Stimulated activated naive CD8-positive, alpha-beta T cell treated with anti-CD3 and anti-CD28 coated beads, Interleukin-15, Interleukin-2, amounts not matched to agents 100 ng/mL and 50 ng/mL, for 24 hours (primary cell): ENCODE measurements at regions not wholly inside any gene's neighbourhood (a gene's known extent, or its start where the extent isn't known, plus 50 kb on each side); places are given as distances from the start of the nearest gene placed in this dataset.
"Not testable (repeated sequence)": the region's sequence is repeated elsewhere in the genome, so short reads cannot be mapped to it uniquely, and the experiment has no call there.

ENCODE experiments used
- H3K27ac Mint-ChIP-seq: one replicate; pipeline ENCODE4 v1.8.0; 2021; ENCODE audit warnings: mild to moderate bottlenecking, mixed read lengths
- H3K27me3 Mint-ChIP-seq: one replicate; pipeline ENCODE4 v1.8.0; 2021; ENCODE audit warnings: mixed read lengths
- H3K36me3 Mint-ChIP-seq: one replicate; pipeline ENCODE4 v1.8.0; 2021; ENCODE audit warnings: low read depth, mixed read lengths
- H3K4me1 Mint-ChIP-seq: one replicate; pipeline ENCODE4 v1.8.0; 2021; ENCODE audit warnings: low read depth, mixed read lengths
- H3K4me3 Mint-ChIP-seq: one replicate; pipeline ENCODE4 v1.8.0; 2021; ENCODE audit warnings: mild to moderate bottlenecking, mixed read lengths
- H3K9me3 Mint-ChIP-seq: one replicate; pipeline ENCODE4 v1.8.0; 2021; ENCODE audit warnings: mixed read lengths

- Mint-ChIP-seq H3K27me3 (no peaks in the 10 kb centered on the region), H3K27ac (no peak overlapping the region), H3K36me3 (no peaks in the 10 kb centered on the region), H3K4me1 (no peaks in the 10 kb centered on the region), H3K4me3 (no peak overlapping the region), H3K9me3 (peaks cover 12% of the 10 kb centered on the region)
Measured at GRCh38 chr5:101346906-101347305, 443.8 kb upstream of the ST8SIA4 start.

GRCh38 chr5:101346447-101346846 lies 443.4 kb upstream of the ST8SIA4 start:
- Mint-ChIP-seq H3K36me3 (no peaks in the 10 kb centered on the region), H3K9me3 (peaks cover 12% of the 10 kb centered on the region), H3K27me3 (no peaks in the 10 kb centered on the region), H3K27ac (no peak overlapping the region), H3K4me1 (no peaks in the 10 kb centered on the region), H3K4me3 (no peak overlapping the region)

- H3K36me3 Mint-ChIP-seq = no peaks in the 10 kb centered on the region
- no peaks in the 10 kb centered on the region for H3K27me3 Mint-ChIP-seq
- no peak overlapping the region for H3K27ac Mint-ChIP-seq
- H3K4me3 Mint-ChIP-seq = no peak overlapping the region
- H3K9me3 Mint-ChIP-seq = peaks cover 8% of the 10 kb centered on the region
- no peaks in the 10 kb centered on the region for H3K4me1 Mint-ChIP-seq
Measured at GRCh38 chr5:101338226-101338625, 435.1 kb upstream of the ST8SIA4 start.

GRCh38 chr5:101327816-101328215 lies 424.7 kb upstream of the ST8SIA4 start:
- H3K9me3 Mint-ChIP-seq = peaks cover 7% of the 10 kb centered on the region
- no peak overlapping the region for H3K4me3 Mint-ChIP-seq
- no peaks in the 10 kb centered on the region for H3K36me3 Mint-ChIP-seq
- H3K4me1 Mint-ChIP-seq = no peaks in the 10 kb centered on the region
- H3K27me3 Mint-ChIP-seq = no peaks in the 10 kb centered on the region
- H3K27ac Mint-ChIP-seq = no peak overlapping the region

GRCh38 chr5:101326766-101327165 lies 423.7 kb upstream of the ST8SIA4 start:
- Mint-ChIP-seq H3K4me1 (no peaks in the 10 kb centered on the region), H3K4me3 (no peak overlapping the region), H3K27me3 (no peaks in the 10 kb centered on the region), H3K36me3 (no peaks in the 10 kb centered on the region), H3K27ac (no peak overlapping the region), H3K9me3 (peaks cover 7% of the 10 kb centered on the region)

- not testable (repeated sequence) for H3K27me3 Mint-ChIP-seq, H3K36me3 Mint-ChIP-seq, H3K9me3 Mint-ChIP-seq, H3K27ac Mint-ChIP-seq, H3K4me3 Mint-ChIP-seq, H3K4me1 Mint-ChIP-seq
Measured at GRCh38 chr5:101316401-101316800, 413.3 kb upstream of the ST8SIA4 start.

- H3K36me3 Mint-ChIP-seq = no peaks in the 10 kb centered on the region
- H3K4me1 Mint-ChIP-seq = no peaks in the 10 kb centered on the region
- H3K9me3 Mint-ChIP-seq = no peaks in the 10 kb centered on the region
- no peak overlapping the region for H3K27ac Mint-ChIP-seq
- H3K27me3 Mint-ChIP-seq = no peaks in the 10 kb centered on the region
- H3K4me3 Mint-ChIP-seq = no peak overlapping the region
Measured at GRCh38 chr5:101306391-101307137, 403.5 kb upstream of the ST8SIA4 start.

- no peaks in the 10 kb centered on the region for H3K9me3 Mint-ChIP-seq
- no peak overlapping the region for H3K27ac Mint-ChIP-seq
- no peak overlapping the region for H3K4me3 Mint-ChIP-seq
- H3K27me3 Mint-ChIP-seq = no peaks in the 10 kb centered on the region
- no peaks in the 10 kb centered on the region for H3K4me1 Mint-ChIP-seq
- no peaks in the 10 kb centered on the region for H3K36me3 Mint-ChIP-seq
Measured at GRCh38 chr5:101296477-101296876, 393.4 kb upstream of the ST8SIA4 start.

GRCh38 chr5:101292199-101292598 lies 389.1 kb upstream of the ST8SIA4 start:
- Mint-ChIP-seq H3K4me1 (no peaks in the 10 kb centered on the region), H3K9me3 (no peaks in the 10 kb centered on the region), H3K4me3 (no peak overlapping the region), H3K36me3 (no peaks in the 10 kb centered on the region), H3K27ac (no peak overlapping the region), H3K27me3 (no peaks in the 10 kb centered on the region)

- not testable (repeated sequence) for H3K27me3 Mint-ChIP-seq, H3K27ac Mint-ChIP-seq, H3K4me3 Mint-ChIP-seq, H3K36me3 Mint-ChIP-seq, H3K4me1 Mint-ChIP-seq, H3K9me3 Mint-ChIP-seq
Measured at GRCh38 chr5:101290761-101291160, 387.7 kb upstream of the ST8SIA4 start.

- Mint-ChIP-seq H3K4me1 (no peaks in the 10 kb centered on the region), H3K4me3 (no peak overlapping the region), H3K9me3 (no peaks in the 10 kb centered on the region), H3K27me3 (no peaks in the 10 kb centered on the region), H3K27ac (no peak overlapping the region), H3K36me3 (no peaks in the 10 kb centered on the region)
Measured at GRCh38 chr5:101288633-101289032, 385.6 kb upstream of the ST8SIA4 start.

GRCh38 chr5:101284736-101285375 lies 381.8 kb upstream of the ST8SIA4 start:
- H3K4me1 Mint-ChIP-seq = no peaks in the 10 kb centered on the region

GRCh38 chr5:101283938-101284337 lies 380.9 kb upstream of the ST8SIA4 start:
- H3K4me1 Mint-ChIP-seq, H3K27ac Mint-ChIP-seq, H3K4me3 Mint-ChIP-seq, H3K9me3 Mint-ChIP-seq, H3K36me3 Mint-ChIP-seq, H3K27me3 Mint-ChIP-seq: not testable (repeated sequence)

More at GRCh38 chr5:101284736-101285375, 381.8 kb upstream of the ST8SIA4 start:
- Mint-ChIP-seq H3K27me3 (no peaks in the 10 kb centered on the region), H3K4me3 (no peak overlapping the region), H3K27ac (no peak overlapping the region), H3K36me3 (no peaks in the 10 kb centered on the region), H3K9me3 (no peaks in the 10 kb centered on the region)

- Mint-ChIP-seq H3K27me3 (no peaks in the 10 kb centered on the region), H3K27ac (no peak overlapping the region), H3K4me1 (no peaks in the 10 kb centered on the region), H3K4me3 (no peak overlapping the region), H3K36me3 (no peaks in the 10 kb centered on the region), H3K9me3 (no peaks in the 10 kb centered on the region)
Measured at GRCh38 chr5:101278917-101279316, 375.8 kb upstream of the ST8SIA4 start.

GRCh38 chr5:101278011-101278687 lies 375.1 kb upstream of the ST8SIA4 start:
- Mint-ChIP-seq H3K4me1 (no peaks in the 10 kb centered on the region), H3K36me3 (no peaks in the 10 kb centered on the region), H3K9me3 (no peaks in the 10 kb centered on the region), H3K4me3 (no peak overlapping the region), H3K27ac (no peak overlapping the region), H3K27me3 (no peaks in the 10 kb centered on the region)
